Astrocyte of the spinal cord (primary cell): ENCODE measurements at regions not wholly inside any gene's neighbourhood (a gene's known extent, or its start where the extent isn't known, plus 50 kb on each side); places are given as distances from the start of the nearest gene placed in this dataset.

Source experiments
- DNase-seq: peaks from one replicate; pipeline ENCODE4 v3.0.0; 2011; ENCODE audit warnings: low read depth, low spot score
- H3K4me3 ChIP-seq: 2 replicates; pipeline ENCODE4 v1.5.1; 2011; ENCODE audit warnings: low read depth, mild to moderate bottlenecking, low read length, moderate library complexity
- CTCF ChIP-seq: IDR thresholded peaks from 2 replicates; pipeline ENCODE4 v1.5.1; 2012; ENCODE audit warnings: low read depth, mild to moderate bottlenecking, low read length, inconsistent platforms
- in situ Hi-C: cut with HindIII; loops from 2 replicates; pipeline ENCODE4 v1.10.0; 2017; ENCODE audit warnings: low sequenced_read_pairs

- TF ChIP-seq CTCF = no peak
- in situ Hi-C loops = no loop called here
- DNase-seq = no peak
- H3K4me3 ChIP-seq = no peak overlapping the region
Measured at GRCh38 chr10:78776756-78777155, 292.0 kb upstream of the ZMIZ1 start.

- peak; percentile 64 for DNase-seq
- TF ChIP-seq CTCF = no peak
- in situ Hi-C loops = no loop called here
- no peak overlapping the region for H3K4me3 ChIP-seq
Measured at GRCh38 chr10:78777466-78777865, 291.3 kb upstream of the ZMIZ1 start.

- peak; percentile 52 for DNase-seq
- in situ Hi-C loops = no loop called here
- H3K4me3 ChIP-seq = no peak overlapping the region
- TF ChIP-seq CTCF = no peak
Measured at GRCh38 chr10:78777867-78778266, 290.9 kb upstream of the ZMIZ1 start.

GRCh38 chr10:78778444-78779338 is 290.1 kb upstream of the ZMIZ1 start:
- no peak overlapping the region for H3K4me3 ChIP-seq
- in situ Hi-C loops = no loop called here
- TF ChIP-seq CTCF = no peak
- DNase-seq = no peak

- in situ Hi-C loops = no loop called here
- TF ChIP-seq CTCF = no peak
- no peak overlapping the region for H3K4me3 ChIP-seq
- DNase-seq = no peak
Measured at GRCh38 chr10:78779339-78779955, 289.3 kb upstream of the ZMIZ1 start.

- H3K4me3 ChIP-seq = no peak overlapping the region
- no peak for TF ChIP-seq CTCF
- in situ Hi-C loops = no loop called here
- no peak for DNase-seq
Measured at GRCh38 chr10:78780551-78780961, 288.2 kb upstream of the ZMIZ1 start.
